H9 (cell line): ENCODE measurements at regions not wholly inside any gene's neighbourhood (a gene's known extent, or its start where the extent isn't known, plus 50 kb on each side); places are given as distances from the start of the nearest gene placed in this dataset.

Source experiments
- DNase-seq: peaks from one replicate; pipeline ENCODE4 v3.0.0-alpha.2; 2017
- H2AFZ ChIP-seq: one replicate; pipeline ENCODE4 v1.6.1; 2013; ENCODE audit warnings: mild to moderate bottlenecking, low read length, control low read depth, moderate library complexity
- H2AK5ac ChIP-seq: 2 replicates; pipeline ENCODE4 v1.6.1; 2013; ENCODE audit warnings: low read length, control low read depth, mixed read lengths; ENCODE audit not compliant: insufficient read length
- H2BK120ac ChIP-seq: one replicate; pipeline ENCODE4 v1.6.1; 2013; ENCODE audit warnings: low read depth, mild to moderate bottlenecking, low read length, control low read depth, inconsistent platforms; ENCODE audit not compliant: poor library complexity, severe bottlenecking
- H2BK12ac ChIP-seq: 2 replicates; pipeline ENCODE4 v1.6.1; 2013; ENCODE audit warnings: low read length, control low read depth, mixed read lengths, low read depth; ENCODE audit not compliant: insufficient read length
- H2BK15ac ChIP-seq: 2 replicates; pipeline ENCODE4 v1.6.1; 2013; ENCODE audit warnings: low read depth, low read length, control low read depth
- H2BK20ac ChIP-seq: one replicate; pipeline ENCODE4 v1.6.1; 2013; ENCODE audit warnings: low read depth, mild to moderate bottlenecking, low read length, control low read depth, inconsistent platforms; ENCODE audit not compliant: poor library complexity, severe bottlenecking
- H2BK5ac ChIP-seq: 2 replicates; pipeline ENCODE4 v1.6.1; 2013; ENCODE audit warnings: low read length, control low read depth, mixed read lengths; ENCODE audit not compliant: insufficient read length
- H3K14ac ChIP-seq: 2 replicates; pipeline ENCODE4 v1.6.1; 2013; ENCODE audit warnings: low read length, control low read depth; ENCODE audit not compliant: insufficient read depth
- H3K18ac ChIP-seq: 2 replicates; pipeline ENCODE4 v1.6.1; 2013; ENCODE audit warnings: low read depth, mild to moderate bottlenecking, mixed read lengths, low read length, control low read depth; ENCODE audit not compliant: insufficient read length
- H3K23ac ChIP-seq: 2 replicates; pipeline ENCODE4 v1.6.1; 2013; ENCODE audit warnings: low read length, control low read depth, mixed read lengths, low read depth; ENCODE audit not compliant: insufficient read length
- H3K23me2 ChIP-seq: 2 replicates; pipeline ENCODE4 v1.6.1; 2013; ENCODE audit warnings: low read depth, mild to moderate bottlenecking, mixed read lengths, low read length, control low read depth; ENCODE audit not compliant: insufficient read length, poor library complexity, severe bottlenecking
- H3K27ac ChIP-seq: 2 replicates; pipeline ENCODE4 v1.5.1; 2013; ENCODE audit warnings: low read length, control low read depth, mixed read lengths, low read depth; ENCODE audit not compliant: insufficient read length
- H3K27me3 ChIP-seq: 2 replicates; pipeline ENCODE4 v1.6.1; 2013; ENCODE audit warnings: low read length, control low read depth, inconsistent platforms; ENCODE audit not compliant: insufficient read depth
- H3K4ac ChIP-seq: 2 replicates; pipeline ENCODE4 v1.6.1; 2013; ENCODE audit warnings: low read depth, mild to moderate bottlenecking, control low read depth, inconsistent platforms, low read length, moderate library complexity
- H3K4me1 ChIP-seq: 2 replicates; pipeline ENCODE4 v1.6.1; 2013; ENCODE audit warnings: low read length, control low read depth, inconsistent platforms; ENCODE audit not compliant: insufficient read depth
- H3K4me2 ChIP-seq: 2 replicates; pipeline ENCODE4 v1.6.1; 2013; ENCODE audit warnings: low read length, control low read depth, mixed read lengths; ENCODE audit not compliant: insufficient read length, insufficient read depth
- H3K56ac ChIP-seq: 2 replicates; pipeline ENCODE4 v1.6.1; 2013; ENCODE audit warnings: low read depth, mild to moderate bottlenecking, mixed read lengths, low read length, control low read depth; ENCODE audit not compliant: insufficient read length
- H3K79me1 ChIP-seq: 2 replicates; pipeline ENCODE4 v1.6.1; 2013; ENCODE audit warnings: low read depth, mild to moderate bottlenecking, moderate library complexity, low read length, control low read depth, inconsistent platforms; ENCODE audit not compliant: insufficient read depth, poor library complexity, severe bottlenecking
- H3K79me2 ChIP-seq: 2 replicates; pipeline ENCODE4 v1.6.1; 2013; ENCODE audit warnings: low read length, control low read depth, inconsistent platforms; ENCODE audit not compliant: insufficient read depth
- H3K9ac ChIP-seq: 2 replicates; pipeline ENCODE4 v1.6.1; 2013; ENCODE audit warnings: low read length, control low read depth, mixed read lengths; ENCODE audit not compliant: insufficient read length; ENCODE audit errors: extremely low read depth
- H3K9me3 ChIP-seq: one replicate; pipeline ENCODE4 v1.6.1; 2013; ENCODE audit warnings: low read depth, low read length, inconsistent platforms; ENCODE audit not compliant: control insufficient read depth
- H3T11ph ChIP-seq: one replicate; pipeline ENCODE4 v1.6.1; 2013; ENCODE audit warnings: mild to moderate bottlenecking, low read length, control low read depth, inconsistent platforms
- H4K20me1 ChIP-seq: one replicate; pipeline ENCODE4 v1.6.1; 2013; ENCODE audit not compliant: control insufficient read depth, insufficient read length, insufficient read depth
- H4K5ac ChIP-seq: 2 replicates; pipeline ENCODE4 v1.6.1; 2013; ENCODE audit warnings: low read depth, mild to moderate bottlenecking, mixed read lengths, low read length, control low read depth; ENCODE audit not compliant: insufficient read length
- H4K8ac ChIP-seq: replicated peaks from 2 replicates; pipeline ENCODE4 v1.6.1; 2013; ENCODE audit warnings: low read length, control low read depth, mixed read lengths, low read depth; ENCODE audit not compliant: insufficient read length
- H4K91ac ChIP-seq: 2 replicates; pipeline ENCODE4 v1.6.1; 2013; ENCODE audit warnings: low read depth, mild to moderate bottlenecking, moderate library complexity, mixed read lengths, low read length, control low read depth; ENCODE audit not compliant: insufficient read length
- H3K27ac Mint-ChIP-seq, 3 experiments: 2 replicates in 2 of 3; 3 replicates in 1 of 3; pipeline ENCODE4 v1.8.0; 2020 to 2021; ENCODE audit warnings: mixed read lengths in 3 of 3, mild to moderate bottlenecking in 1 of 3, moderate library complexity in 1 of 3
- H3K27me3 Mint-ChIP-seq: 2 replicates; pipeline ENCODE4 v1.8.0; 2021; ENCODE audit warnings: low read depth, mild to moderate bottlenecking, moderate library complexity, mixed read lengths
- H3K36me3 Mint-ChIP-seq, 3 experiments: 2 replicates in 2 of 3; 3 replicates in 1 of 3; pipeline ENCODE4 v1.8.0; 2020 to 2021; ENCODE audit warnings: low read depth in 3 of 3, mixed read lengths in 3 of 3; ENCODE audit not compliant: insufficient read depth in 1 of 3
- H3K4me1 Mint-ChIP-seq, 2 experiments: 2 replicates each; pipeline ENCODE4 v1.8.0; 2020; ENCODE audit warnings: mixed read lengths in 2 of 2
- H3K4me3 Mint-ChIP-seq, 2 experiments: 2 replicates in 1 of 2; 3 replicates in 1 of 2; pipeline ENCODE4 v1.8.0; 2020 to 2021; ENCODE audit warnings: mild to moderate bottlenecking in 2 of 2, mixed read lengths in 2 of 2, moderate library complexity in 1 of 2
- H3K9me3 Mint-ChIP-seq, 2 experiments: 2 replicates in 1 of 2; 3 replicates in 1 of 2; pipeline ENCODE4 v1.8.0; 2020; ENCODE audit warnings: mild to moderate bottlenecking in 2 of 2, mixed read lengths in 2 of 2, moderate library complexity in 1 of 2
- WGBS: extraction: QIAGEN DNeasy Blood & Tissue Kit; methylation state at CpG from one replicate; pipeline ENCODE4 v1.1.7; 2013; ENCODE audit warnings: missing lambda C conversion rate, low lambda C conversion rate, mixed read lengths; ENCODE audit not compliant: insufficient read length; ENCODE audit errors: extremely low coverage; 5-methylcytosine and 5-hydroxymethylcytosine counted together
- TF ChIP-seq, protein P1 (sequence below): fragments of 200-600 bp; sonication (generic); conservative IDR thresholded peaks from 3 replicates; pipeline ENCODE4 v1.8.0; 2021; ENCODE audit warnings: antibody characterized with exemption, mild to moderate bottlenecking

DNA sequence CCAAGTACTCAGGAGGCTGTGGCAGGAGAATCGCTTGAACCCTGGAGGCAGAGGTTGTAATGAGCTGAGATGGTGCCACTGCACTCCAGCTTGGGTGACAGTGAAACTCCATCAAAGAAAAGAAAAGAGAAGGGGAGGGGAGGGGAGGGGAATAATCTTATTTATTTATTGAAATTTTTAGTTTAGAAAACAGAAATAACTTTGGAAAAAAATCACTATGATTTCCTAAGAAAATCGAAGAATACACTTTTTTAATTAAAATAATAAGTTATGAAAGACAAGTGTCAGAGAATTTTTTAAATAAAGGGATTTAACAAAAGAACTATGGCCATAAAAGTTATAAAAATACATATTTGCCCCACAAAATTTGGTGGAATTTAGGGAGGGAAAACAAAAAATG is 836.9 kb upstream of the HS3ST1 start:
- Histone ChIP-seq H2AK5ac (no peak overlapping the region), H2BK15ac (no peak overlapping the region), H4K91ac (no peak overlapping the region), H3K79me2 (no peaks in the 10 kb centered on the region), H4K20me1 (no peaks in the 10 kb centered on the region), H3K23ac (no peak overlapping the region), H3K9me3 (no peaks in the 10 kb centered on the region), H2AFZ (no peak overlapping the region), H3K79me1 (no peaks in the 10 kb centered on the region), H2BK20ac (no peak overlapping the region), H4K5ac (no peak overlapping the region), H3K4ac (no peak overlapping the region), H3K27me3 (no peaks in the 10 kb centered on the region), H3T11ph (no peak overlapping the region), H3K4me1 (no peaks in the 10 kb centered on the region), H3K23me2 (no peaks in the 10 kb centered on the region), H3K4me2 (no peak overlapping the region), H4K8ac (no peak overlapping the region), H2BK5ac (no peak overlapping the region), H2BK120ac (no peak overlapping the region), H3K27ac (no peak overlapping the region), H3K14ac (no peak overlapping the region), H3K9ac (no peak overlapping the region), H3K56ac (no peak overlapping the region), H2BK12ac (no peak overlapping the region), H3K18ac (no peak overlapping the region)
- Mint-ChIP-seq H3K4me3 (no peak overlapping the region), H3K27ac (no peak overlapping the region), H3K27me3 (no peaks in the 10 kb centered on the region), H3K4me1 (peaks cover 1 to 2% of the 10 kb centered on the region in 2 experiments; a peak in 2 of 4 replicates), H3K36me3 (peaks cover 0 to 5% (median 3%) of the 10 kb centered on the region in 3 experiments; a peak in 3 of 7 replicates), H3K9me3 (peaks cover 3 to 5% of the 10 kb centered on the region in 2 experiments; a peak in 2 of 5 replicates)
- TF ChIP-seq, protein P1, sequence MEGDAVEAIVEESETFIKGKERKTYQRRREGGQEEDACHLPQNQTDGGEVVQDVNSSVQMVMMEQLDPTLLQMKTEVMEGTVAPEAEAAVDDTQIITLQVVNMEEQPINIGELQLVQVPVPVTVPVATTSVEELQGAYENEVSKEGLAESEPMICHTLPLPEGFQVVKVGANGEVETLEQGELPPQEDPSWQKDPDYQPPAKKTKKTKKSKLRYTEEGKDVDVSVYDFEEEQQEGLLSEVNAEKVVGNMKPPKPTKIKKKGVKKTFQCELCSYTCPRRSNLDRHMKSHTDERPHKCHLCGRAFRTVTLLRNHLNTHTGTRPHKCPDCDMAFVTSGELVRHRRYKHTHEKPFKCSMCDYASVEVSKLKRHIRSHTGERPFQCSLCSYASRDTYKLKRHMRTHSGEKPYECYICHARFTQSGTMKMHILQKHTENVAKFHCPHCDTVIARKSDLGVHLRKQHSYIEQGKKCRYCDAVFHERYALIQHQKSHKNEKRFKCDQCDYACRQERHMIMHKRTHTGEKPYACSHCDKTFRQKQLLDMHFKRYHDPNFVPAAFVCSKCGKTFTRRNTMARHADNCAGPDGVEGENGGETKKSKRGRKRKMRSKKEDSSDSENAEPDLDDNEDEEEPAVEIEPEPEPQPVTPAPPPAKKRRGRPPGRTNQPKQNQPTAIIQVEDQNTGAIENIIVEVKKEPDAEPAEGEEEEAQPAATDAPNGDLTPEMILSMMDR, result no peak
- no CpG with 5 or more reads among the region's 2 CpGs for WGBS
- no peak for DNase-seq
